MM.1S (cell line): ENCODE measurements at regions not wholly inside any gene's neighbourhood (a gene's known extent, or its start where the extent isn't known, plus 50 kb on each side); places are given as distances from the start of the nearest gene placed in this dataset.

Source experiments
- DNase-seq: peaks from one replicate; pipeline ENCODE4 v3.0.0-alpha.2; 2015
- H2AFZ ChIP-seq: fragments of 300-600 bp; sonication (generic); 2 replicates; pipeline ENCODE4 v1.6.0; 2016; ENCODE audit warnings: antibody characterized with exemption, low read length
- H3F3A ChIP-seq: fragments of 300-600 bp; sonication (generic); 2 replicates; pipeline ENCODE4 v1.6.1; 2016; ENCODE audit warnings: mild to moderate bottlenecking, antibody characterized with exemption, low read length, moderate library complexity, mixed read lengths; ENCODE audit not compliant: insufficient read depth
- H3K27ac ChIP-seq: fragments of 300-600 bp; sonication (generic); 2 replicates; pipeline ENCODE4 v1.5.1; 2016; ENCODE audit warnings: mild to moderate bottlenecking, low read length
- H3K27me3 ChIP-seq: fragments of 300-600 bp; sonication (generic); replicated peaks from 2 replicates; pipeline ENCODE4 v1.6.0; 2016; ENCODE audit warnings: low read length; ENCODE audit not compliant: insufficient read depth
- H3K36me3 ChIP-seq: fragments of 300-600 bp; sonication (generic); replicated peaks from 2 replicates; pipeline ENCODE4 v1.6.1; 2016; ENCODE audit warnings: mild to moderate bottlenecking, low read length, mixed read lengths; ENCODE audit not compliant: insufficient read depth
- H3K4me1 ChIP-seq: fragments of 300-600 bp; sonication (generic); 2 replicates; pipeline ENCODE4 v1.6.1; 2016; ENCODE audit warnings: low read length, mixed read lengths
- H3K4me2 ChIP-seq: fragments of 300-600 bp; sonication (generic); 2 replicates; pipeline ENCODE4 v1.6.0; 2016; ENCODE audit warnings: low read depth, low read length
- H3K4me3 ChIP-seq: fragments of 300-600 bp; sonication (generic); 2 replicates; pipeline ENCODE4 v1.5.1; 2016; ENCODE audit warnings: low read length, mixed read lengths
- H3K79me2 ChIP-seq: fragments of 300-600 bp; sonication (generic); 2 replicates; pipeline ENCODE4 v1.6.1; 2016; ENCODE audit warnings: mixed run types, low read length, mixed read lengths
- H3K9ac ChIP-seq: fragments of 300-600 bp; sonication (generic); 2 replicates; pipeline ENCODE4 v1.6.1; 2016; ENCODE audit warnings: low read length, mixed read lengths
- H3K9me2 ChIP-seq: fragments of 300-600 bp; sonication (generic); replicated peaks from 2 replicates; pipeline ENCODE4 v1.6.1; 2016; ENCODE audit warnings: mild to moderate bottlenecking, low read length, mixed read lengths; ENCODE audit not compliant: insufficient read depth
- H3K9me3 ChIP-seq: fragments of 300-600 bp; sonication (generic); replicated peaks from 2 replicates; pipeline ENCODE4 v1.6.1; 2016; ENCODE audit warnings: mild to moderate bottlenecking, low read length, mixed read lengths; ENCODE audit not compliant: insufficient read depth
- H4K20me1 ChIP-seq: fragments of 300-600 bp; sonication (generic); 2 replicates; pipeline ENCODE4 v1.6.1; 2016; ENCODE audit warnings: mild to moderate bottlenecking, low read length, moderate library complexity, mixed read lengths; ENCODE audit not compliant: insufficient read depth
- CTCF ChIP-seq: fragments of 300-600 bp; sonication (generic); IDR thresholded peaks from 2 replicates; pipeline ENCODE4 v1.5.1; 2016; ENCODE audit warnings: antibody characterized with exemption, low read length, mixed read lengths
- EZH2 ChIP-seq: fragments of 300-600 bp; sonication (generic); optimal IDR thresholded peaks from 2 replicates; pipeline ENCODE3; 2017; ENCODE audit warnings: low read depth, mild to moderate bottlenecking, antibody characterized with exemption, low read length, mixed read lengths
- EZH2phosphoT487 ChIP-seq: fragments of 300-600 bp; sonication (generic); IDR thresholded peaks from 2 replicates; pipeline ENCODE4 v1.6.1; 2018; ENCODE audit warnings: antibody characterized with exemption, low read length

GRCh38 chr2:207331674-207332073 is 165.9 kb upstream of the KLF7 start:
- Histone ChIP-seq H3K9me2 (no peaks in the 10 kb centered on the region), H3K9ac (no peak overlapping the region), H3K79me2 (no peaks in the 10 kb centered on the region), H3K27ac (no peak overlapping the region), H3K36me3 (no peaks in the 10 kb centered on the region), H3K27me3 (no peaks in the 10 kb centered on the region), H3K4me2 (no peak overlapping the region), H3F3A (no peaks in the 10 kb centered on the region), H3K9me3 (no peaks in the 10 kb centered on the region), H3K4me1 (no peaks in the 10 kb centered on the region), H4K20me1 (no peaks in the 10 kb centered on the region), H2AFZ (no peak overlapping the region), H3K4me3 (no peak overlapping the region)
- no peak for DNase-seq
- no peak for TF ChIP-seq EZH2

DNA sequence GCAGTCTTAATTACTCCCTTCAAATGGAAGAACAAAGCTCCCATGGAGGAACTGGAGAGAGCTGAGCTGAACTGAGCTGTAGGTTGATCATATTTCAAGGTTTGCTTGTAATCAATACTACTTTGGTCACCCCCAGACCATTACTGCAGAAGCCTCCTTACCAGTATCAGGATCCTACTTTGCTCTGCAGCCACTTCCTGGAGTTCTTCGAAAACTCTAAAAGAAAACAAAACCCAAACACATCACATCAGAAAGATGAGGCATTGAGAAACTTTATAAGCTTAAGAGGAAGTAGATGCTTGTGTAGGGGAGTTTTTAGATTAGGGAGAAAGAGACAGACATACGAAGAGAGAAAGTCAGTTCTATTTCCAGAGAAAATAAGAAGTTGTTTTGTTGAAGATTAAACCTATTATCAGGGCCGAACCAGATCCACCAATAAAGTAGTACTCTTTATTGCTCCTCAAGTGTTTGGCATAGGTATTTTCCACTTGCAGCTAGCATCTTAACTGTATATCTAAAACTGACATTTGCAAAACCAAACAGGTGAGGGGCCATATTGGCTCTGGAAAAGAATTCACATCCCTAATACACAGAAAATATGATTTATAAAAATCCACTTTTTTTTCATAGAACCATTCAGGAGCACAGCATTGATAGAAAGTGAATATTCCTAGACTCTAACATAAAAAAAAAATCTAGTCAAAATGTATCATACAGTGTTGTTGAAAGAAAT is 166.9 kb upstream of the KLF7 start:
- H2AFZ ChIP-seq: no peak overlapping the region
- peaks cover 4% of the 10 kb centered on the region for H3K4me1 ChIP-seq

DNA sequence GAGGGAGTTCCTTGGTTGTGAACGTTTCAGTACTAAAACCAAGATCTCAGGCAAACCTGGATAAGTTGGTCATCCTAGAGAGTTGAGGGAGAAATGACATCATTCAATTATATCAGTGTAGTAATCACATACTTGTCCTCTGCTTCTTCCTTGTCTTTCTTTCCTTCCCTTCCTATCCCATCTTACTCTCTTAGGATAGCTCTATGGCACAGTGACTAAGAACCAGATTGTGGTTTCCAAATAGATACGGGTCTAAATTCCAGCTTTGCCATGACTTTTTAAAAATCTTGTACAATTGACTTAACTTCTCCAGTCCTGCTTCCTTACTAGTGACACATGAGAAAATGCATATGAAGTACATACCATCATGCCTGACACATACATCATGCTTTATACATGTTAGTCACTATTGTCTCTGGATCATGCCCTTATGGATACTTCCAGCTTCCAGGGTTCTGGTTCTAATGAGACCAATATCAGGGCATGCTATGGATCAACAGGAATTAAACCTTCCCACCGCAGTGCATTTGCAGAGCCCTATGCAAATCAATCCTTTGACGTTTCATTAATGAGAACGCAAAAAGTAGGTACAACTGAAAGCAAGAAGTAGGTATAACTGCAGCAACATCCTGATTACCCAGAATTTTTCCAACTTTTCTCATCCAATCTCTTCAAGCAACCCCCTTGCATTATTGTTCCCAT is 168.0 kb upstream of the KLF7 start:
- no peaks in the 10 kb centered on the region for H3K27me3 ChIP-seq
- no peak overlapping the region for H3K27ac ChIP-seq
- no peaks in the 10 kb centered on the region for H3K9me3 ChIP-seq
- H3F3A ChIP-seq: peaks cover 5% of the 10 kb centered on the region
- peaks cover 6% of the 10 kb centered on the region for H3K4me1 ChIP-seq
- no peaks in the 10 kb centered on the region for H3K36me3 ChIP-seq
- no peak overlapping the region for H3K9ac ChIP-seq
- DNase-seq: no peak
- no peak overlapping the region for H2AFZ ChIP-seq
- H4K20me1 ChIP-seq: no peaks in the 10 kb centered on the region
- TF ChIP-seq EZH2phosphoT487: no peak
- no peak for TF ChIP-seq CTCF
- no peak for TF ChIP-seq EZH2
- H3K9me2 ChIP-seq: no peaks in the 10 kb centered on the region
- H3K4me2 ChIP-seq: no peak overlapping the region
- H3K79me2 ChIP-seq: no peaks in the 10 kb centered on the region
- H3K4me3 ChIP-seq: no peak overlapping the region

More for the DNA sequence above, 166.9 kb upstream of the KLF7 start:
- no peaks in the 10 kb centered on the region for H3K79me2 ChIP-seq
- H3K9me2 ChIP-seq: no peaks in the 10 kb centered on the region
- peaks cover 4% of the 10 kb centered on the region for H3F3A ChIP-seq
- H3K9ac ChIP-seq: no peak overlapping the region
- no peak for TF ChIP-seq EZH2phosphoT487
- no peak for TF ChIP-seq EZH2
- TF ChIP-seq CTCF: no peak
- H4K20me1 ChIP-seq: no peaks in the 10 kb centered on the region
- no peak for DNase-seq
- H3K4me3 ChIP-seq: no peak overlapping the region
- no peaks in the 10 kb centered on the region for H3K36me3 ChIP-seq
- H3K4me2 ChIP-seq: no peak overlapping the region
- no peak overlapping the region for H3K27ac ChIP-seq
- no peaks in the 10 kb centered on the region for H3K27me3 ChIP-seq
- H3K9me3 ChIP-seq: no peaks in the 10 kb centered on the region

DNA sequence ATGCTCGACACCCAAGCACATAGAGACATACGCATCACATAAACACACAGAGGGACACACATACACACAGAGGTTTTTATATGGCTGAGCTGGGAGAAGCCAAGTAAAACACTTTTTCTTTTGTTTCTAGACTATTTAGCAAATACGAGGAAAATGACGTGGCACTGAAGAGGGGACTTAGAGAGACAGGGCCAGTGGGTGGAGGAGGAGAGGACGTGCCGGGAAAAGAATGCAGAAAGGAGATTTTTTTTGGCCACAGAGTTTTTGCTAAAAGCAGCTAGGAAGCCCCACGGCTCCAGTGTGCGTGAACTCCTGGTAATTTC is 168.5 kb upstream of the KLF7 start:
- H3K36me3 ChIP-seq: no peaks in the 10 kb centered on the region
- no peaks in the 10 kb centered on the region for H4K20me1 ChIP-seq
- H3K9ac ChIP-seq: no peak overlapping the region
- H3K27me3 ChIP-seq: no peaks in the 10 kb centered on the region
- DNase-seq: no peak
- H2AFZ ChIP-seq: no peak overlapping the region
- H3K27ac ChIP-seq: no peak overlapping the region
- peaks cover 5% of the 10 kb centered on the region for H3F3A ChIP-seq
- TF ChIP-seq EZH2phosphoT487 (no peak), CTCF (no peak), EZH2 (no peak)
- H3K4me1 ChIP-seq: peaks cover 6% of the 10 kb centered on the region
- H3K9me3 ChIP-seq: no peaks in the 10 kb centered on the region
- H3K4me2 ChIP-seq: no peak overlapping the region
- H3K4me3 ChIP-seq: no peak overlapping the region
- no peaks in the 10 kb centered on the region for H3K79me2 ChIP-seq
- H3K9me2 ChIP-seq: no peaks in the 10 kb centered on the region
